D721Med (cell line): ENCODE measurements at regions not wholly inside any gene's neighbourhood (a gene's known extent, or its start where the extent isn't known, plus 50 kb on each side); places are given as distances from the start of the nearest gene placed in this dataset.

Experiments
- DNase-seq: peaks from one replicate; pipeline ENCODE4 v3.0.0; 2011; ENCODE audit warnings: low spot score; ENCODE audit not compliant: insufficient read length
- FAIRE-seq: peaks from 2 replicates; lab custom pipeline; 2011; peaks lifted over from hg19 to GRCh38; lab: Jason Lieb, UNC
- CTCF ChIP-seq: IDR thresholded peaks from 2 replicates; pipeline ENCODE4 v1.5.1; 2012; ENCODE audit warnings: mild to moderate bottlenecking, control low read depth; ENCODE audit not compliant: insufficient read depth; ENCODE audit errors: missing control alignments

GRCh38 chr1:91176250-91176649, 154.4 kb upstream of the ZNF644 start:
- FAIRE-seq (no peak), DNase-seq (no peak)
- no peak for TF ChIP-seq CTCF

DNA sequence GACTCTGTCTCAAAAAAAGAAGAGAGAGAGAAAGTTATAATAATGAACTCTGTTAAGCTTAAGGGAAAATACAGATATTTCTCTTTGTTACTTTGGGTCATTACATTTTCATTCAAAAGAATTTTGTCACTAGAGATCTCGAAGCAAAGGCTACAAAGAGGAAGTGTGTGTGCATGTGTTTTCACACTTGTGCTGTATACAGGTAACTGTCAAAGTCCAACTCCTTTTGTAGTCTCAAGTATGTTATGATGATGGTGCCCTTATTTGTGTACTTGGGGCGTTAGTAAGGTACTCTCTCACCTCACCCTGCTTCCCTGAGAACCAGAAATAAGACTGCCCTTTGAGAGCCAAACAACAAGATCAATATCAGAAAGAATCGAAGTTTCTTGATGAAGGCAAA, 152.9 kb upstream of the ZNF644 start:
- DNase-seq (no peak), FAIRE-seq (no peak)
- no peak for TF ChIP-seq CTCF

DNA sequence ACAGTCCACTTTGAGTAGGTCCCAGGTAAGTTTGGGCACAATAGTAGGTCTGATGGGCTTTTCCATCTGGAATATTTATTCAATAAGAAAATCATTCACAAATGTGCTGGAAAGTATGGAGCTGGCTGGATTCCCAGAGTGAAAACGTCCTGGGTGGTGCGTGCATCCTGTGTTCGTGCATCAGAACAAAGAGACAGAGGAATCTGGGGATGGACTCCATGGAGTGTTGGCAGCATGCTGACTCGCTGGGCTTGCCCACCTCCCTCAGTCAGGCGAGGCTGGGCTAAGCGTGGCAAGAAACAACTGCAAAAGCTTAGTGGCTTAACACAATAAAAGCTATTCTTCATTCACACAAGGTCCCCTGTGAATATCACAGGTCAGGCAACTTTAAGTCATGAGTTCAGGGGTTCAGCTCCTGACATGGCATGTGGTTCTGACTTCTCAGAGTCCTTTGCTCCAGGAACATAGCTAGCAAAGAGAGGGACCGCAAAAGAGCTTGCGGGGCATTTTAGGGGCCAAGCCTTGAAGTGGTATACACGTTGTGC, 151.6 kb upstream of the ZNF644 start:
- FAIRE-seq, result no peak

DNA sequence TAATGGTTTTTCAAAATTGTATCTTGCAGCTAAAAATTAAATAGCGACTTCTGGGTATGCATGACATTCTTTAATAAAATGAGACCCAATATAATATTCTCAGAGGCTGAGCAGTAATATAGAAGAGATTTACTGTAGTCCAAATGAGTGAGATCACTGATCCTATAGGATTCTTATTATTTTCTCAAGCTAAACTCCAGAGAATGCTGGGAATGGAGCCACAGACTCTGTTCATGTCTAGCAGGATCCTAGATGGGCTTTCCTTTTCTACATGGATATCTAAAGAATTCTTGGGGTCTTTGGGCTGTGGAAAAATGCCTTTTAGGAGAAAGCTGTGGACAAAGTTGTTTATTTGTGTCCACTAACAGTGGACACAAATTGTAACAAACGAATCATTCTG, 150.7 kb upstream of the ZNF644 start:
- no peak for TF ChIP-seq CTCF
- FAIRE-seq, result no peak
- DNase-seq, result no peak

More for the DNA sequence above, 151.6 kb upstream of the ZNF644 start:
- no peak for DNase-seq
- TF ChIP-seq CTCF, result no peak

- DNase-seq (no peak), FAIRE-seq (no peak)
- TF ChIP-seq CTCF, result no peak
Observed at GRCh38 chr1:91171898-91172297, 150.1 kb upstream of the ZNF644 start.

- DNase-seq (no peak), FAIRE-seq (no peak)
- no peak for TF ChIP-seq CTCF
Observed at GRCh38 chr1:91170571-91170970, 148.7 kb upstream of the ZNF644 start.

GRCh38 chr1:91166106-91166712, 144.4 kb upstream of the ZNF644 start:
- DNase-seq, result no peak
- peak; percentile 97 for TF ChIP-seq CTCF
- FAIRE-seq, result peak; percentile 86
